Effector memory CD8-positive, alpha-beta T cell (primary cell): ENCODE measurements at regions not wholly inside any gene's neighbourhood (a gene's known extent, or its start where the extent isn't known, plus 50 kb on each side); places are given as distances from the start of the nearest gene placed in this dataset.
"Not testable (repeated sequence)": the region's sequence is repeated elsewhere in the genome, so short reads cannot be mapped to it uniquely, and the experiment has no call there.

Experiments used
- ATAC-seq: fragments of 150-1000 bp; cut with Tn5 transposase; replicated peaks from 2 replicates; pipeline ENCODE4 v1.10.0; 2021; ENCODE audit warnings: mild to moderate bottlenecking, moderate library complexity
- DNase-seq, 3 experiments: peaks; one replicate each; pipeline ENCODE4 v3.0.0; 2021
- H3K27ac Mint-ChIP-seq, 2 donors: one replicate each; pipeline ENCODE4 v1.8.0; 2022; ENCODE audit warnings: mild to moderate bottlenecking in 2 of 2, mixed read lengths in 2 of 2, moderate library complexity in 2 of 2
- H3K27me3 Mint-ChIP-seq, 2 donors: one replicate each; pipeline ENCODE4 v1.8.0; 2022; ENCODE audit warnings: mixed read lengths in 2 of 2
- H3K36me3 Mint-ChIP-seq: one replicate; pipeline ENCODE4 v1.8.0; 2022; ENCODE audit warnings: mild to moderate bottlenecking, moderate library complexity, mixed read lengths; ENCODE audit not compliant: insufficient read depth
- H3K4me1 Mint-ChIP-seq, 2 donors: one replicate each; pipeline ENCODE4 v1.8.0; 2022; ENCODE audit warnings: low read depth in 2 of 2, mixed read lengths in 2 of 2
- H3K4me3 Mint-ChIP-seq, 2 donors: one replicate each; pipeline ENCODE4 v1.8.0; 2022; ENCODE audit warnings: mild to moderate bottlenecking in 2 of 2, mixed read lengths in 2 of 2, moderate library complexity in 2 of 2
- H3K9me3 Mint-ChIP-seq, 2 donors: one replicate each; pipeline ENCODE4 v1.8.0; 2022; ENCODE audit warnings: mixed read lengths in 2 of 2

DNA sequence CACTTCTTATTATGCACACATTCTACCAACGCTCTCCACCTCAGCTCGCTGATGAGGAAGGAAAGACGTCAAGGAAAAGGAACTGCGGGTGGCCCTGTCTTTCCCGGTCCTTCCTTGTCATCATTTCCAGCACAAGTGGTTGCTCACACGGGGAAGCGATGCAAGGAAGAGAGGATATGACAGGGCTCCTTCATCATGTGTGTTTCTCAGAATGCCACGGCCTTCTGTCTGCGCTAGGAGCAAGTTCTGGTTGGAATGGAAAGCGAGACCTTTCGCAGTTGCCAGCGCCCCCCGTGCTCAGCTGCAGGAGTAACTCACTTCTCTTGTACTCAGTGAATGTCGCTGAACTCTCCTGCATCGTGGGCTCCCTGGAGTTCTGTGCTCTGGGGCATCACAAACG is 191.8 kb upstream of the GLI2 start:
- Mint-ChIP-seq H3K9me3 (no peaks in the 10 kb centered on the region), H3K4me3 (no peak overlapping the region), H3K36me3 (no peaks in the 10 kb centered on the region), H3K27me3 (peaks cover 22 to 66% of the 10 kb centered on the region in 2 donors), H3K4me1 (no peaks in the 10 kb centered on the region), H3K27ac (no peak overlapping the region)
- ATAC-seq (no peak), DNase-seq (no peak)

- H3K27ac Mint-ChIP-seq = no peak overlapping the region
- H3K4me3 Mint-ChIP-seq = no peak overlapping the region
- H3K36me3 Mint-ChIP-seq = no peaks in the 10 kb centered on the region
- no peak for ATAC-seq
- no peaks in the 10 kb centered on the region for H3K4me1 Mint-ChIP-seq
- H3K9me3 Mint-ChIP-seq = no peaks in the 10 kb centered on the region
- peaks cover 22 to 66% of the 10 kb centered on the region in 2 donors for H3K27me3 Mint-ChIP-seq
- DNase-seq = no peak
Measured at GRCh38 chr2:120544522-120544921, 191.1 kb upstream of the GLI2 start.

DNA sequence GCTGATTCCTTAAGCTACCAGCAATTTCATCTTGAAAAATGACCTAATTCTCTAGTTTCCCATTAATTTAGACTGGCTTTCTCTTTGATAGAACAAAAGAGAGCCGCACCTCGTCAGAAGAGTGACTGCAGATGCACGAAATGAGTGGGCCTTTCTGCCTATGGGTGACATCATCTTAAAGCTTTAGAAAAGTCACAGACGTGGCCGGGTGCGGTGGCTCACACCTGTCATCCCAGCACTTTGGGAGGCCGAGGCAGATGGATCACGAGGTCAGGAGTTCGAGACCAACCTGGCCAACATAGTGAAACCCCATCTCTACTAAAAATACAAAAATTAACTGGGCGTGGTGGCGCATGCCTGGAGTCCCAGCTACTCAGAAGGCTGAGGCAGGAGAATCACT is 190.7 kb upstream of the GLI2 start:
- H3K4me1 Mint-ChIP-seq, H3K27ac Mint-ChIP-seq, DNase-seq, H3K36me3 Mint-ChIP-seq, ATAC-seq, H3K9me3 Mint-ChIP-seq, H3K4me3 Mint-ChIP-seq: not testable (repeated sequence)
- peaks cover 22 to 66% of the 10 kb centered on the region in 2 donors for H3K27me3 Mint-ChIP-seq

GRCh38 chr2:120545521-120546047 is 190.1 kb upstream of the GLI2 start:
- peaks cover 22 to 62% of the 10 kb centered on the region in 2 donors for H3K27me3 Mint-ChIP-seq
- H3K4me3 Mint-ChIP-seq = no peak overlapping the region
- H3K4me1 Mint-ChIP-seq = no peaks in the 10 kb centered on the region
- H3K27ac Mint-ChIP-seq = no peak overlapping the region
- ATAC-seq = no peak
- DNase-seq = no peak
- no peaks in the 10 kb centered on the region for H3K9me3 Mint-ChIP-seq
- H3K36me3 Mint-ChIP-seq = no peaks in the 10 kb centered on the region

GRCh38 chr2:120546048-120546864 is 189.4 kb upstream of the GLI2 start:
- Mint-ChIP-seq H3K27ac (no peak overlapping the region), H3K27me3 (peaks cover 22 to 56% of the 10 kb centered on the region in 2 donors), H3K9me3 (no peaks in the 10 kb centered on the region), H3K4me3 (no peak overlapping the region), H3K36me3 (no peaks in the 10 kb centered on the region), H3K4me1 (no peaks in the 10 kb centered on the region)
- no peak for DNase-seq
- no peak for ATAC-seq

DNA sequence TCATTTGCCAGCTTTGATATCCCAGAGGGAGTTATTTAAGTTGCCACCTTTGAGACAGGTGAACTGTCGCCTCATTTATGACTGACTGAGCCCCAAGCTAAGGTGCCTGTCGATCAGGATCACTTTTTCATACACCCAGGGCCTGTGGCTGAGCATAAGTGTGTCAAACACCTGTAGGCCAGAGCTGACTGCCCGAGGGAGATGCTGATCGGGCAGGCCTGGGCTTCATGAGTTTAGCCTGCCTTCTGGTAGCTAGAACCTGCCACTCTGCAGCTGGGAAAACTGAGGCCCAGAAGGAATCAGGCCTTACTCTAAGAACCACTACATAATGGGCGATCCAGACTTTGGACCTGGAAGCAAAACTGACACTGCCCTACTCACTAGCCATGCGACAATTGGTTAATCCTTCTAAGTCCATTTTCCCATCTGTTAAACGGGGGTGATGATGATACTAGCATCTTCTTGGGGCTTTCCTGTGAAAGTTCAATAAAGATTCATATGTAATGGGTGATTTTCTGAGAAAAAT is 188.7 kb upstream of the GLI2 start:
- Mint-ChIP-seq H3K27ac (no peak overlapping the region), H3K4me3 (no peak overlapping the region), H3K9me3 (no peaks in the 10 kb centered on the region), H3K36me3 (no peaks in the 10 kb centered on the region), H3K4me1 (no peaks in the 10 kb centered on the region), H3K27me3 (peaks cover 22 to 51% of the 10 kb centered on the region in 2 donors)
- ATAC-seq = no peak
- DNase-seq = no peak

DNA sequence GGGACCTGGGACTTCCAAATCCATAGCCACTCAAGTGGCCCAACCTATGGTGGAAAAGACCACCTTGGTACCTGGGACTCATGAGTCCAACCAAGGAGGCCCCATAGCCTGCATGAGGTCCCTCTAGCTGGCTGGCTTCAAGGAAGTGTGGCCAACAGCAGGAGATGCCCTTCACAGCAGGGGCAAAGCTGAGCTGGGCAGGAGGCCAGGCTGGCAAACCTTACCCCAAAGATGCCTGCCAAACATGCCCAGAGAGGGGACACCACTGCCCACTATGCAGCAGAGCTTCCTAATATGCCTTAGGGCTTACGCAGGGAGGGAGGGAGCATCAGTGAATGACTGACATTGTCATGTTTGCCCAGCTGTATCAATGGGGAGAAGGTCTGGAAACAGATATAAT is 188.0 kb upstream of the GLI2 start:
- H3K27ac Mint-ChIP-seq = no peak overlapping the region
- ATAC-seq = no peak
- H3K4me1 Mint-ChIP-seq = no peaks in the 10 kb centered on the region
- no peaks in the 10 kb centered on the region for H3K9me3 Mint-ChIP-seq
- H3K36me3 Mint-ChIP-seq = no peaks in the 10 kb centered on the region
- H3K27me3 Mint-ChIP-seq = peaks cover 22 to 51% of the 10 kb centered on the region in 2 donors
- DNase-seq = no peak
- H3K4me3 Mint-ChIP-seq = no peak overlapping the region

GRCh38 chr2:120548627-120549608 is 186.8 kb upstream of the GLI2 start:
- Mint-ChIP-seq H3K27ac (no peak overlapping the region), H3K27me3 (peaks cover 27 to 58% of the 10 kb centered on the region in 2 donors), H3K9me3 (no peaks in the 10 kb centered on the region), H3K4me1 (peaks cover 0 to 5% of the 10 kb centered on the region in 2 donors), H3K4me3 (no peak overlapping the region), H3K36me3 (no peaks in the 10 kb centered on the region)
- ATAC-seq = no peak
- no peak for DNase-seq

GRCh38 chr2:120549841-120550240 is 185.8 kb upstream of the GLI2 start:
- Mint-ChIP-seq H3K4me1 (peaks cover 0 to 5% of the 10 kb centered on the region in 2 donors), H3K36me3 (no peaks in the 10 kb centered on the region), H3K27me3 (peaks cover 24 to 57% of the 10 kb centered on the region in 2 donors), H3K4me3 (no peak overlapping the region), H3K9me3 (no peaks in the 10 kb centered on the region), H3K27ac (no peak overlapping the region)
- no peak for ATAC-seq
- DNase-seq = no peak

DNA sequence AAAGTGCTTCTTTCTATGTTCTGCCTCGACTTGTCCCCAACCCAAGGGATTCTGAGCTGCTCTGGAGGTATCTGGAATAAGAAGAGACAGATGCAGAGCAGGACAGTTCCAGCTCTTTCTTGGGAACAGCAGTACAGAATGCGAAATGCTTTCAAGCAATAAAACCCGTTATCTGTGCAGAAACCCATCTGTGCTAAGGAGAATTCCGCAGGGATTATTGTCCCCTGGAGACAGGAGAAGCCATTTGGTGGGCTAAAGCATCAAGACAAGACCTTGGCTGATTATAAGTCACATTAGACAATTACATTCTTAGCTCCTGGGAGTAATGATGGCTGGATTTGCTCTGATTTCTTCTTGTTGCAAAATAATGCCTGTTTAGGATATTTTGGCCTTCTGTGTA is 185.4 kb upstream of the GLI2 start:
- peaks cover 23 to 59% of the 10 kb centered on the region in 2 donors for H3K27me3 Mint-ChIP-seq
- H3K36me3 Mint-ChIP-seq = no peaks in the 10 kb centered on the region
- no peak overlapping the region for H3K4me3 Mint-ChIP-seq
- no peak for ATAC-seq
- H3K27ac Mint-ChIP-seq = no peak overlapping the region
- DNase-seq = no peak
- H3K4me1 Mint-ChIP-seq = peaks cover 0 to 5% of the 10 kb centered on the region in 2 donors
- no peaks in the 10 kb centered on the region for H3K9me3 Mint-ChIP-seq

DNA sequence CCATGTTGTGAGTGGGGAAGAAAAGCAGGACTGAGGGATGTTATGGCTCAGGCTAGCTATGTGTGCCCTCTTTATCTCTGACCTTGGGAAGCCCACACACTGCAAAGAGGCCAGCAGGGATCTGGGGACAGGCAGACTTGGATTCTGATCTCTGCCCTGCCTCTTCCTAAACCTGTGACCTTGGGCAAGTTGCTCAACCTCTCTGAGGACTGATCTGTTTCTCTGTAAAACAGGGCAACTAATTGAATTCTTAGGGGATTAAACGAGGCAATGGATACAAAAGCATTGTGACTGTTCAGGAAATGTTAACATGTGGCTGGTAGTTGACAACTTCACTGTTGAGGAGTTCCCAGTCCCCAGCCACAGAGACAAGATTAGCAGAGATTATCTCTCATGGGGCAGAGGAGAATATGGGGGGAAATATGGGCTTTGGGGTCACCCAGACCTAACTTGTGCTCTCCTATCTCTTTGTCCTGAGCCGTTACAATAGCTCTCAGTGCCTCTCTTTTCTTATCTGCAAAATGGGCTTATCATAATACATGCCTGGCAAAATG is 184.7 kb upstream of the GLI2 start:
- no peak overlapping the region for H3K27ac Mint-ChIP-seq
- peaks cover 0 to 5% of the 10 kb centered on the region in 2 donors for H3K4me1 Mint-ChIP-seq
- H3K9me3 Mint-ChIP-seq = no peaks in the 10 kb centered on the region
- no peaks in the 10 kb centered on the region for H3K36me3 Mint-ChIP-seq
- H3K4me3 Mint-ChIP-seq = no peak overlapping the region
- peaks cover 16 to 58% of the 10 kb centered on the region in 2 donors for H3K27me3 Mint-ChIP-seq
- no peak for DNase-seq
- no peak for ATAC-seq

GRCh38 chr2:120551522-120551921 is 184.1 kb upstream of the GLI2 start:
- H3K27me3 Mint-ChIP-seq = peaks cover 11 to 58% of the 10 kb centered on the region in 2 donors
- DNase-seq = no peak

DNA sequence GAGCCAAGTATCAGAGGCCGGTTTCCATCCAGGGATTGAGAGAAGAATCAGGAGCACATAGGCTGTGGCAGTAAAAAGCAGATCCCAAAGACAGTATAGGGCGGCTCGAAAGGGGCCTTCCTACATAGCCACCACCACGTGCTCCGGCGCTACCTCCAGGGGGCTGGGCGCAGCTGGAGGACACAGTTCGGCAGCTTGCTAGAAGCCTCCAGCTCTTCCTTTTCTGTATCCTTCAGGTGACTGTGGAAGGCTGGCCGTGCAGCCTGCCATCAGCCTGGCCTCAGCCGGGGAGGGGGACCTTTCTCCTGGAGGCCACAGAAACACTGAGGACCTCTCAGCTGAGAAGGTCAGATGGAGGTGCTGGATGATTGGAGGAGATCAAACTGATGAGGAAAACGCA is 183.6 kb upstream of the GLI2 start:
- H3K4me1 Mint-ChIP-seq = peaks cover 0 to 6% of the 10 kb centered on the region in 2 donors
- H3K27ac Mint-ChIP-seq = no peak overlapping the region
- DNase-seq (no peak), ATAC-seq (no peak)
- H3K36me3 Mint-ChIP-seq = no peaks in the 10 kb centered on the region
- no peaks in the 10 kb centered on the region for H3K9me3 Mint-ChIP-seq
- peaks cover 11 to 59% of the 10 kb centered on the region in 2 donors for H3K27me3 Mint-ChIP-seq
- no peak overlapping the region for H3K4me3 Mint-ChIP-seq

More at GRCh38 chr2:120551522-120551921, 184.1 kb upstream of the GLI2 start:
- H3K4me1 Mint-ChIP-seq = peaks cover 0 to 5% of the 10 kb centered on the region in 2 donors
- no peaks in the 10 kb centered on the region for H3K9me3 Mint-ChIP-seq
- H3K4me3 Mint-ChIP-seq = no peak overlapping the region
- no peaks in the 10 kb centered on the region for H3K36me3 Mint-ChIP-seq
- H3K27ac Mint-ChIP-seq = no peak overlapping the region
- ATAC-seq = no peak
